ENCODE measurements at regions not wholly inside any gene's neighbourhood (a gene's known extent, or its start where the extent isn't known, plus 50 kb on each side); places are given as distances from the start of the nearest gene placed in this dataset.

DNA sequence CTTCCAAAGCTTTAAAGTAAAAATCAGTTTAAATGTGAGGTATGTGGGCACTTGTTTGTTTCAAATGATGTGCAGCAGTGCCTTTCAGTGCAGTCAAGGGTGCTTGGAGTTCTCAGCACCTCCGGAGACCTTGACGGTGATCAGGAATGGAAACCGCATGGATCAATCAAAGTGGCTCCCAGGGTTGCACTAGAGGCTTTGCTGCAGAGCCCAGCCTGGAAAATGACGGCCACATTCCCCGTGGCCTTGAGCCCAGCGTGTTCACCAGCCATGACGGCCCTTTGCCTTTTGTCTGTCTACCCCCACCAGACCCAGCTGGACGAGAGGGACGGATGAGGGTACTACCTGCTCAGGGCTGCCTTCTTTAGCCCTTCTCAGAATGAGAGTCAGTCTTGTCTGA, 320.0 kb downstream of the TEX29 start:
- H3K27me3 ChIP-seq (ENCODE audit: insufficient read depth, low read length), result no peaks in the 10 kb centered on the region
- no peak overlapping the region for H3K56ac ChIP-seq (ENCODE audit: insufficient read length, low read depth, low read length)
- H3K27ac ChIP-seq (ENCODE audit: insufficient read length, low read depth, low read length), result no peak overlapping the region
- H4K91ac ChIP-seq (ENCODE audit: insufficient read length, low read depth, low read length), result no peak overlapping the region
- H3K23me2 ChIP-seq (ENCODE audit: insufficient read length, low read depth, low read length, poor library complexity, severe bottlenecking), result peaks cover 3% of the 10 kb centered on the region
- no peak overlapping the region for H3T11ph ChIP-seq (ENCODE audit: low read length)
- H2AK5ac ChIP-seq (ENCODE audit: insufficient read length, low read length), result no peak overlapping the region
- peaks cover 3% of the 10 kb centered on the region; the same call in 1 of the 2 replicates for H3K4me1 ChIP-seq (ENCODE audit: insufficient read depth, low read length)
- H2BK15ac ChIP-seq (ENCODE audit: low read depth, low read length), result no peak overlapping the region
- Mint-ChIP-seq H3K9me3 (peaks cover 0 to 3% of the 10 kb centered on the region in 2 experiments; a peak in 1 of 5 replicates), H3K4me3 (no peak overlapping the region), H3K27ac (no peak overlapping the region), H3K36me3 (ENCODE audit: insufficient read depth in 1 of 3, low read depth in 3 of 3) (no peaks in the 10 kb centered on the region), H3K4me1 (peaks cover 23 to 29% of the 10 kb centered on the region in 2 experiments), H3K27me3 (ENCODE audit: low read depth) (peaks cover 5% of the 10 kb centered on the region)
- no peak overlapping the region for H2BK20ac ChIP-seq (ENCODE audit: low read depth, low read length, poor library complexity, severe bottlenecking)
- H3K18ac ChIP-seq (ENCODE audit: insufficient read length, low read depth, low read length), result no peak overlapping the region
- H4K20me1 ChIP-seq (ENCODE audit: control insufficient read depth, insufficient read depth, insufficient read length), result no peaks in the 10 kb centered on the region
- H2BK120ac ChIP-seq (ENCODE audit: low read depth, low read length, poor library complexity, severe bottlenecking), result no peak overlapping the region
- TF ChIP-seq, protein P1, sequence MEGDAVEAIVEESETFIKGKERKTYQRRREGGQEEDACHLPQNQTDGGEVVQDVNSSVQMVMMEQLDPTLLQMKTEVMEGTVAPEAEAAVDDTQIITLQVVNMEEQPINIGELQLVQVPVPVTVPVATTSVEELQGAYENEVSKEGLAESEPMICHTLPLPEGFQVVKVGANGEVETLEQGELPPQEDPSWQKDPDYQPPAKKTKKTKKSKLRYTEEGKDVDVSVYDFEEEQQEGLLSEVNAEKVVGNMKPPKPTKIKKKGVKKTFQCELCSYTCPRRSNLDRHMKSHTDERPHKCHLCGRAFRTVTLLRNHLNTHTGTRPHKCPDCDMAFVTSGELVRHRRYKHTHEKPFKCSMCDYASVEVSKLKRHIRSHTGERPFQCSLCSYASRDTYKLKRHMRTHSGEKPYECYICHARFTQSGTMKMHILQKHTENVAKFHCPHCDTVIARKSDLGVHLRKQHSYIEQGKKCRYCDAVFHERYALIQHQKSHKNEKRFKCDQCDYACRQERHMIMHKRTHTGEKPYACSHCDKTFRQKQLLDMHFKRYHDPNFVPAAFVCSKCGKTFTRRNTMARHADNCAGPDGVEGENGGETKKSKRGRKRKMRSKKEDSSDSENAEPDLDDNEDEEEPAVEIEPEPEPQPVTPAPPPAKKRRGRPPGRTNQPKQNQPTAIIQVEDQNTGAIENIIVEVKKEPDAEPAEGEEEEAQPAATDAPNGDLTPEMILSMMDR (conservative IDR thresholded peaks at IDR 0.05), result no peak
- no peak overlapping the region for H3K4ac ChIP-seq (ENCODE audit: low read depth, low read length)
- no peak overlapping the region for H3K14ac ChIP-seq (ENCODE audit: insufficient read depth, low read length)
- no peak for DNase-seq
- no peak overlapping the region for H2BK12ac ChIP-seq (ENCODE audit: insufficient read length, low read depth, low read length)
- no peaks in the 10 kb centered on the region for H3K79me1 ChIP-seq (ENCODE audit: insufficient read depth, low read depth, low read length, poor library complexity, severe bottlenecking)
- no peak overlapping the region for H4K8ac ChIP-seq (replicated peaks; ENCODE audit: insufficient read length, low read depth, low read length)
- no peak overlapping the region for H2BK5ac ChIP-seq (ENCODE audit: insufficient read length, low read length)
- no peak overlapping the region for H4K5ac ChIP-seq (ENCODE audit: insufficient read length, low read depth, low read length)
- no peak overlapping the region for H3K4me2 ChIP-seq (ENCODE audit: insufficient read depth, insufficient read length, low read length)
- no peak overlapping the region for H3K23ac ChIP-seq (ENCODE audit: insufficient read length, low read depth, low read length)
- H2AFZ ChIP-seq (ENCODE audit: low read length), result no peak overlapping the region
- no CpG with 5 or more reads among the region's 9 CpGs for WGBS (ENCODE audit: extremely low coverage, insufficient read length, low lambda C conversion rate)
- no peaks in the 10 kb centered on the region for H3K79me2 ChIP-seq (ENCODE audit: insufficient read depth, low read length)
- H3K9me3 ChIP-seq (ENCODE audit: control insufficient read depth, low read depth, low read length), result no peaks in the 10 kb centered on the region
- H3K9ac ChIP-seq (ENCODE audit: extremely low read depth, insufficient read length, low read length), result no peak overlapping the region
